ENCODE measurements at regions not wholly inside any gene's neighbourhood (a gene's known extent, or its start where the extent isn't known, plus 50 kb on each side); places are given as distances from the start of the nearest gene placed in this dataset.

GRCh38 chrX:35285289-35285962, 342.8 kb downstream of the FAM47B start:
- TF ChIP-seq POLR2A (IDR thresholded peaks at IDR 0.05; ENCODE audit: extremely low read depth, insufficient read length) (no peak), CTCF (IDR thresholded peaks at IDR 0.05; ENCODE audit: low read depth, low read length) (no peak), MAX (IDR thresholded peaks at IDR 0.05; ENCODE audit: low read depth, low read length) (no peak), MYC (IDR thresholded peaks at IDR 0.05; ENCODE audit: low read depth, low read length) (no peak)

Measured in NB4 (cell line).